DOHH2 (cell line): ENCODE measurements at regions not wholly inside any gene's neighbourhood (a gene's known extent, or its start where the extent isn't known, plus 50 kb on each side); places are given as distances from the start of the nearest gene placed in this dataset.

Experiments used
- H3F3A ChIP-seq: fragments of 200-600 bp; sonication (generic), shearing (Covaris generic); 2 replicates; pipeline ENCODE4 v1.6.0; 2016; ENCODE audit warnings: antibody characterized with exemption, mild to moderate bottlenecking; ENCODE audit not compliant: control insufficient read depth, insufficient read depth
- H3K27ac ChIP-seq: fragments of 200-600 bp; sonication (generic); 2 replicates; pipeline ENCODE4 v1.5.1; 2014; ENCODE audit warnings: low read depth, mild to moderate bottlenecking, low read length, moderate library complexity
- H3K27me3 ChIP-seq: fragments of 200-600 bp; sonication (generic); 2 replicates; pipeline ENCODE4 v1.6.1; 2014; ENCODE audit warnings: mild to moderate bottlenecking, low read length, mixed read lengths; ENCODE audit not compliant: control insufficient read depth
- H3K36me3 ChIP-seq: fragments of 200-600 bp; sonication (generic); 2 replicates; pipeline ENCODE4 v1.6.1; 2014; ENCODE audit warnings: mild to moderate bottlenecking, low read length, moderate library complexity, mixed read lengths; ENCODE audit not compliant: control insufficient read depth
- H3K4me1 ChIP-seq: fragments of 200-600 bp; sonication (generic); 2 replicates; pipeline ENCODE4 v1.6.1; 2014; ENCODE audit warnings: mild to moderate bottlenecking, low read length, mixed read lengths; ENCODE audit not compliant: control insufficient read depth
- H3K4me2 ChIP-seq: fragments of 200-600 bp; sonication (generic); 2 replicates; pipeline ENCODE4 v1.6.0; 2014; ENCODE audit warnings: mild to moderate bottlenecking, low read length, moderate library complexity
- H3K4me3 ChIP-seq: fragments of 200-600 bp; sonication (generic); 2 replicates; pipeline ENCODE4 v1.5.1; 2014; ENCODE audit warnings: mild to moderate bottlenecking, low read length, mixed read lengths
- H3K79me2 ChIP-seq: fragments of 200-600 bp; sonication (generic); 2 replicates; pipeline ENCODE4 v1.6.1; 2014; ENCODE audit warnings: mild to moderate bottlenecking, low read length, mixed read lengths; ENCODE audit not compliant: control insufficient read depth
- H3K9me2 ChIP-seq: fragments of 200-600 bp; sonication (generic); replicated peaks from 2 replicates; pipeline ENCODE4 v1.6.1; 2014; ENCODE audit warnings: mild to moderate bottlenecking, low read length, mixed read lengths; ENCODE audit not compliant: control insufficient read depth
- H3K9me3 ChIP-seq: fragments of 200-600 bp; sonication (generic); 2 replicates; pipeline ENCODE4 v1.6.1; 2014; ENCODE audit warnings: antibody characterized with exemption, low read length, mixed read lengths; ENCODE audit not compliant: control insufficient read depth, insufficient read depth
- H4K20me1 ChIP-seq: fragments of 200-600 bp; sonication (generic); 2 replicates; pipeline ENCODE4 v1.6.0; 2014; ENCODE audit warnings: low read depth, mild to moderate bottlenecking, antibody characterized with exemption, low read length, moderate library complexity; ENCODE audit not compliant: control insufficient read depth, insufficient read depth
- CTCF ChIP-seq: fragments of 200-600 bp; sonication (generic); IDR thresholded peaks from one replicate; pipeline ENCODE4 v1.5.1; 2014; ENCODE audit warnings: antibody characterized with exemption, mild to moderate bottlenecking, low read depth, low read length; ENCODE audit not compliant: poor library complexity, severe bottlenecking
- EZH2phosphoT487 ChIP-seq: fragments of 200-600 bp; sonication (generic); IDR thresholded peaks from 2 replicates; pipeline ENCODE4 v1.6.1; 2017; ENCODE audit warnings: borderline replicate concordance, mild to moderate bottlenecking, antibody characterized with exemption, low read length, moderate library complexity, mixed read lengths

- H3K27me3 ChIP-seq, result no peaks in the 10 kb centered on the region
- no peak for TF ChIP-seq CTCF
- TF ChIP-seq EZH2phosphoT487, result no peak
- no peaks in the 10 kb centered on the region for H3F3A ChIP-seq
- no peaks in the 10 kb centered on the region for H4K20me1 ChIP-seq
- H3K79me2 ChIP-seq, result no peaks in the 10 kb centered on the region
- no peak overlapping the region for H3K4me2 ChIP-seq
- no peak overlapping the region for H3K27ac ChIP-seq
- H3K36me3 ChIP-seq, result no peaks in the 10 kb centered on the region
- H3K9me2 ChIP-seq, result no peaks in the 10 kb centered on the region
- no peaks in the 10 kb centered on the region for H3K4me1 ChIP-seq
- no peaks in the 10 kb centered on the region for H3K9me3 ChIP-seq
- no peak overlapping the region for H3K4me3 ChIP-seq
Measured at GRCh38 chr1:233543338-233544255, 70.3 kb upstream of the KCNK1 start.

- H3K4me2 ChIP-seq, result no peak overlapping the region
- TF ChIP-seq EZH2phosphoT487 (no peak), CTCF (no peak)
- no peaks in the 10 kb centered on the region for H3F3A ChIP-seq
- H3K4me1 ChIP-seq, result no peaks in the 10 kb centered on the region
- no peaks in the 10 kb centered on the region for H3K79me2 ChIP-seq
- no peaks in the 10 kb centered on the region for H3K9me3 ChIP-seq
- no peak overlapping the region for H3K27ac ChIP-seq
- no peaks in the 10 kb centered on the region for H3K27me3 ChIP-seq
- no peak overlapping the region for H3K4me3 ChIP-seq
- no peaks in the 10 kb centered on the region for H3K9me2 ChIP-seq
- no peaks in the 10 kb centered on the region for H3K36me3 ChIP-seq
- no peaks in the 10 kb centered on the region for H4K20me1 ChIP-seq
Measured at GRCh38 chr1:233544304-233544703, 69.6 kb upstream of the KCNK1 start.

- Histone ChIP-seq H3K79me2 (no peaks in the 10 kb centered on the region), H3K27me3 (no peaks in the 10 kb centered on the region)
Measured at GRCh38 chr1:233547726-233548125, 66.2 kb upstream of the KCNK1 start.

More at GRCh38 chr1:233547726-233548125, 66.2 kb upstream of the KCNK1 start:
- no peak overlapping the region for H3K4me2 ChIP-seq
- no peaks in the 10 kb centered on the region for H3K9me2 ChIP-seq
- no peaks in the 10 kb centered on the region for H3K4me1 ChIP-seq
- no peak overlapping the region for H3K27ac ChIP-seq
- no peak for TF ChIP-seq EZH2phosphoT487
- TF ChIP-seq CTCF, result no peak
- no peak overlapping the region for H3K4me3 ChIP-seq
- H3K9me3 ChIP-seq, result no peaks in the 10 kb centered on the region
- H3F3A ChIP-seq, result no peaks in the 10 kb centered on the region
- H3K36me3 ChIP-seq, result no peaks in the 10 kb centered on the region
- H4K20me1 ChIP-seq, result no peaks in the 10 kb centered on the region
